Right atrium auricular region (tissue), 2 donors: ENCODE measurements at regions not wholly inside any gene's neighbourhood (a gene's known extent, or its start where the extent isn't known, plus 50 kb on each side); places are given as distances from the start of the nearest gene placed in this dataset.

Experiments used
- DNase-seq: peaks from one replicate; pipeline ENCODE4 v3.0.0-alpha.2; 2019; ENCODE audit warnings: low spot score
- H3K27ac ChIP-seq, 2 donors: fragments of 200-600 bp; sonication (generic); 1 replicate in 1 of 2; 2 replicates in 1 of 2; pipeline ENCODE4 v1.5.1; 2016 to 2019
- H3K27me3 ChIP-seq, 2 donors: fragments of 200-600 bp; sonication (generic); one replicate each; pipeline versions ENCODE4 v1.5.1 to v1.6.0; 2017 to 2019
- H3K36me3 ChIP-seq: fragments of 200-600 bp; sonication (generic); one replicate; pipeline ENCODE4 v1.5.1; 2016
- H3K4me1 ChIP-seq, 2 donors: fragments of 200-600 bp; sonication (generic); one replicate each; pipeline versions ENCODE4 v1.5.1 to v1.6.0; 2017 to 2019
- H3K4me3 ChIP-seq, 2 donors: fragments of 200-600 bp; sonication (generic); 1 replicate in 1 of 2; 2 replicates in 1 of 2; pipeline ENCODE4 v1.5.1; 2017 to 2019; ENCODE audit warnings: mild to moderate bottlenecking in 1 of 2, moderate library complexity in 1 of 2
- H3K9me3 ChIP-seq, 2 donors: fragments of 200-600 bp; sonication (generic); one replicate each; pipeline ENCODE4 v1.5.1; 2019
- TF ChIP-seq, protein P1 (sequence below), 2 donors: fragments of 200-600 bp; sonication (generic); IDR thresholded peaks; one replicate each; pipeline ENCODE4 v1.5.1; 2019; ENCODE audit warnings: antibody characterized with exemption in 2 of 2

DNA sequence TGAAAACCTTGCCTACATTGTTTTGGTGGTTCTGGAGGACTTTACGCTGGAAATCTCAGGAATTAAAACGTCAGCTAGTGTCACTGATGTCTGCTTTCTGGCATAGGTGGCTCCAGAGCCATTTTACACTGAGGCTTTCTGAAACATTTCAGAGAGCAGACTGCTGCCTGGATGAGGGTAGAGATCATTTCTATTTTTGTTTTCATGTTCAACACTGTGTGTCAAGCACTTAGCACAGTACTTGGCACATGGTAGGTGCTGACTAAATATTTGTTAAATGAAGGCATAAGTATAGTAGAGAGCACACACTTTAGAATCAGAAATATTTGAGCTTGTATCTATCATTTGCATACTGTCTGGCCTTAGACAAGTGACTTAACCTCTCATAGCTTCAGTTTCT lies 59.1 kb upstream of the FRY start:
- no peaks in the 10 kb centered on the region for H3K9me3 ChIP-seq
- DNase-seq = no peak

GRCh38 chr13:31978021-31978420 lies 53.6 kb upstream of the FRY start:
- no peak overlapping the region for H3K27ac ChIP-seq
- H3K36me3 ChIP-seq = no peaks in the 10 kb centered on the region

More for the DNA sequence above, 59.1 kb upstream of the FRY start:
- H3K27ac ChIP-seq = peak overlapping the region; percentile 6 to 61
- no peaks in the 10 kb centered on the region for H3K36me3 ChIP-seq
- peaks cover 0 to 29% of the 10 kb centered on the region in 2 donors for H3K4me1 ChIP-seq
- TF ChIP-seq, protein P1, sequence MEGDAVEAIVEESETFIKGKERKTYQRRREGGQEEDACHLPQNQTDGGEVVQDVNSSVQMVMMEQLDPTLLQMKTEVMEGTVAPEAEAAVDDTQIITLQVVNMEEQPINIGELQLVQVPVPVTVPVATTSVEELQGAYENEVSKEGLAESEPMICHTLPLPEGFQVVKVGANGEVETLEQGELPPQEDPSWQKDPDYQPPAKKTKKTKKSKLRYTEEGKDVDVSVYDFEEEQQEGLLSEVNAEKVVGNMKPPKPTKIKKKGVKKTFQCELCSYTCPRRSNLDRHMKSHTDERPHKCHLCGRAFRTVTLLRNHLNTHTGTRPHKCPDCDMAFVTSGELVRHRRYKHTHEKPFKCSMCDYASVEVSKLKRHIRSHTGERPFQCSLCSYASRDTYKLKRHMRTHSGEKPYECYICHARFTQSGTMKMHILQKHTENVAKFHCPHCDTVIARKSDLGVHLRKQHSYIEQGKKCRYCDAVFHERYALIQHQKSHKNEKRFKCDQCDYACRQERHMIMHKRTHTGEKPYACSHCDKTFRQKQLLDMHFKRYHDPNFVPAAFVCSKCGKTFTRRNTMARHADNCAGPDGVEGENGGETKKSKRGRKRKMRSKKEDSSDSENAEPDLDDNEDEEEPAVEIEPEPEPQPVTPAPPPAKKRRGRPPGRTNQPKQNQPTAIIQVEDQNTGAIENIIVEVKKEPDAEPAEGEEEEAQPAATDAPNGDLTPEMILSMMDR (IDR thresholded peaks at IDR 0.05) = no peak
- H3K27me3 ChIP-seq = no peaks in the 10 kb centered on the region
- no peak overlapping the region for H3K4me3 ChIP-seq

GRCh38 chr13:31980830-31981229 lies 50.7 kb upstream of the FRY start:
- Histone ChIP-seq H3K9me3 (no peaks in the 10 kb centered on the region), H3K4me3 (no peak overlapping the region), H3K4me1 (peaks cover 0 to 5% of the 10 kb centered on the region in 2 donors), H3K27ac (no peak overlapping the region), H3K27me3 (no peaks in the 10 kb centered on the region), H3K36me3 (no peaks in the 10 kb centered on the region)
- TF ChIP-seq, protein P1 (IDR thresholded peaks at IDR 0.05) = no peak
- no peak for DNase-seq

More at GRCh38 chr13:31978021-31978420, 53.6 kb upstream of the FRY start:
- H3K4me1 ChIP-seq = peaks cover 0 to 6% of the 10 kb centered on the region in 2 donors
- H3K27me3 ChIP-seq = no peaks in the 10 kb centered on the region
- TF ChIP-seq, protein P1 (IDR thresholded peaks at IDR 0.05) = no peak
- no peak for DNase-seq
- H3K9me3 ChIP-seq = no peaks in the 10 kb centered on the region
- no peak overlapping the region for H3K4me3 ChIP-seq
